HG03039 (cell line): ENCODE measurements at regions not wholly inside any gene's neighbourhood (a gene's known extent, or its start where the extent isn't known, plus 50 kb on each side); places are given as distances from the start of the nearest gene placed in this dataset.
A peak's percentile ranks its signal among the peaks of the same experiment; 100 is the strongest.
"Not testable (repeated sequence)": the region's sequence is repeated elsewhere in the genome, so short reads cannot be mapped to it uniquely, and the experiment has no call there.

Experiments used
- ATAC-seq: cut with Tn5 transposase; IDR thresholded peaks from one replicate; pipeline ENCODE4 v1.9.1; 2021; ENCODE audit warnings: mild to moderate bottlenecking, moderate library complexity; ENCODE audit not compliant: unreplicated experiment

DNA sequence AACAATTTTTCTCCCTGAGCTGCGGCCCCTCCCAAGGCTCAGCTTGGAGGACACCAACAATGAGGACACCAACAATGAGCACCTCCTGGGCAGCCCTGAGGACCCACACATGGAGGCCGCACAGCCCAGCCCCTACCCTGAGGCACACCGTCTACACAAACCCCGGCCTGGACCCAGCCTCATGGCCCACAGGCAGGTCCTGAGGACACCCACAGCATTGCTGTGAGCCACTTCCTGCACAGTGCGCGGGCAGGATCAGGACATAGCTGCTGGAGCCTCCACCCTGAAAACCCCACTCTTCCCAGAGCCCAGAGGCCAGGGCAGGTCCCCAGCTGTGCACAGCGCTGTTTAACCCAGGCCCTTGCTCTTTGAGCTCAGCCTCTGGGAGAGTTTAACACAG, 194.3 kb downstream of the RTP5 start:
- ATAC-seq: no peak

- no peak for ATAC-seq
Measured at GRCh38 chr2:242064364-242065250, 195.1 kb downstream of the RTP5 start.

- no peak for ATAC-seq
Measured at GRCh38 chr2:242065426-242065825, 195.9 kb downstream of the RTP5 start.

GRCh38 chr2:242069018-242069417, 199.5 kb downstream of the RTP5 start:
- no peak for ATAC-seq

DNA sequence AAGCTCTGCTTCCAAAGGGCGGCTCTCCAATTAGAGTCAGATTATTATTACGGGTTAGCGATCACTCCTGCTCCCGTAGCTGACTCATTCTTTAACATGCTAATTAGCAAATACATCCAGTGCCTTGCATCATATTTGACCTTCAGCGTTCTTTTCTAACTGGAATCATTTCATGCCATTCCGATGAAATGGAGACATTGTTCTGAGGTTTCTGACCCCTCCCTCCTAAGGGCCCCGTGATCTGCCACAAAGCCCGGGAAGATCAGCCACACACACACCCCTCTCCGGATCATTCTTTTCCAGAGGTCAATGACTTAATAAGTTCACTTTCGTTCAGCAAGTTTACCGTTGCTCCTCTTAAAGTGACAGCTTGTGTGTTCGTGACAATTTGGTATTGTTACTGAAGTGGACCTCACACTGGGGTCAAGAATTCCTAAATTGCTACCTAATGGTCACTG, 200.4 kb downstream of the RTP5 start:
- not testable (repeated sequence) for ATAC-seq

DNA sequence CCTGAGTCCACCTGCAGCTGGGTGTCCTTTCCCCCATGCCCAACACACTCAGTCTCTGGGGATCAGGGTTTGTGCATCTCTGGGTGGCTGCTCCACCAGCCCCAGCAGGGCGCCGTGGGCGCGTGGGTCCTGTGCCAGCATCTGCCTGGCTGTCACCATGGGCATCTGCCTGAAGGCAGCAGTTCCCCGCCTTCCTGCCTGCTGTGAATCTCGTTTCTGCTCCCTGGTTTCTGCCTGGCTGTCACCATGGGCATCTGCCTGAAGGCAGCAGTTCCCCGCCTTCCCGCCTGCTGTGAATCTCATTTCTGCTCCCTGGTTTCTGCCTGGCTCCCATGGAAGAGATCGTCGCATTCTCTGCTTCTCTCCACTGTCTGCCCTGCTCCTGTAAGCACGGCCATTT, 201.2 kb downstream of the RTP5 start:
- not testable (repeated sequence) for ATAC-seq

DNA sequence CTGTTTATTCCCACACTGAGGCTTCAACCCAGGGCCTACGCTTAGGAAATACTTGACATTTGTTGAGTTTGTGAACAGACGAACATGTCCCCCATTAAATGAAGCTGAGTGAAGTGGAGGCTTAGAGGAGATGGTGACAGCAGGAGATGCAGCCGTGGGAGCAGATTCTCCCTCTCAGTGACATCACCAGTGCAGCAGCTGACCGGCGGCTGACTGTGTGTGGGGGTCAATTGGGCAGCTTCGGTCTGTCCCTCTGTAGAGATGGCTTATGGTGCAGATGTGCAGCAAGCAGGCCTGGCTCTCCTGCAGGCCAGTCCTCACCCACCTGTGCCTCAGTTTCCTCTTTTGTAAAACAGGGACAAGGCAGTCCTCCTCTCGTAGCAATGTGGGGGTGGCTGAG, 201.8 kb downstream of the RTP5 start:
- ATAC-seq: not testable (repeated sequence)

DNA sequence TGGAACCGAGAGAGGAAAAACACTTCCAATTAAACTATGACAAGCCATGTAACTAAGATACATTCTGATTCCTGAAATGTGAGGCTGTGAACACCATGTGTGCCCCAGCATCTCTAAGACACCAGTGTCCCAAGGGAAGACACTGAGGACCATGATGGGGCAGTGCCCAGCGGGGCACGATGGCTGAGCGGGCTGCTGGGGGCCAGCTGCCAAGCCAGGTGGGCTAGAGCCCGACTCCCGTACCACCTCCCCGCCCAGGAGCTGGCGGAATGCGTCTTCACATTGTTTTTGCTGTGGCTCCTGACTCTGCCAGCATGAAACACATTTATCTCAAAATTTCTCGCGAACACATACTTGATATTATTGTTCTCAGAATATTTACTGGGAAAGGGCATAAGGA, 202.4 kb downstream of the RTP5 start:
- ATAC-seq: not testable (repeated sequence)

GRCh38 chr2:242075168-242075567, 205.6 kb downstream of the RTP5 start:
- ATAC-seq: no peak

DNA sequence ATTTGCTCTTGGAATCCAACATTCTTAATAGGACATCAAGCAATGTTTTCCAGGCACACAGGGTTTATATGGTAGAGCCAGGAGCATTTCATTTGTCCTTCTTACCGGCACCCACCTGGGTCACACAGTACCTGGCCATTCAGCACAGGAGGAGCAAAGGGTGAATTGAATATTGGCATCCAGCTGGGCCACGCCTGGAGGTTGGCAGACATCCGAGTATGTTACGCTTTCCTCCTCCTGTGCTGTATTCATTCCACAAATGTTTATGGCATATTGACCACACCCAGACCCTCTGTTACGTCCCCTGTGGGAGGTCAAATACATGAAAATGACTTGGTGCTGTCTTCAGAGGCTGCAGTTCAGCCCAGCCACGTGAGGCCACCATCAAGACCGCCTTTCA, 206.2 kb downstream of the RTP5 start:
- no peak for ATAC-seq

DNA sequence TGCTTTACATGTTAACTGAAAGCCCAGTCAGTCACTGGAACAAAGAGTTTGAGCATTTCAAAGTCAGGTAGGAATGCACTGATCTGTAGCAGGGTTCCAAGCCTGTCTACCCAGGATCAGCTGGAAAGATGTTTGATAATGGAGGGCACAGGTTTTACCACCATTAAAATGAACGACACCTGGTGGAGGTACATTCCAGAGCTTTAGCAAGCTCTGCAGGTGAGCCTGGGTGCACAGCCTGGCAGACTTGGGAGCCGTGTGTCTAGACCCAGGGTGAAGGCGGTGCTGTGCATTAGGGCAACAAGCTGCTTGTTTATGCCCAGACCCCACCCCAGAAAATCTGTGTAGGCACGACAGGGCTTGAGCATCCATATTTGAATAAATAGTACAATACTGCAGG, 206.7 kb downstream of the RTP5 start:
- not testable (repeated sequence) for ATAC-seq

GRCh38 chr2:242078426-242078825, 208.9 kb downstream of the RTP5 start:
- not testable (repeated sequence) for ATAC-seq

- not testable (repeated sequence) for ATAC-seq
Measured at GRCh38 chr2:242079792-242080191, 210.3 kb downstream of the RTP5 start.

DNA sequence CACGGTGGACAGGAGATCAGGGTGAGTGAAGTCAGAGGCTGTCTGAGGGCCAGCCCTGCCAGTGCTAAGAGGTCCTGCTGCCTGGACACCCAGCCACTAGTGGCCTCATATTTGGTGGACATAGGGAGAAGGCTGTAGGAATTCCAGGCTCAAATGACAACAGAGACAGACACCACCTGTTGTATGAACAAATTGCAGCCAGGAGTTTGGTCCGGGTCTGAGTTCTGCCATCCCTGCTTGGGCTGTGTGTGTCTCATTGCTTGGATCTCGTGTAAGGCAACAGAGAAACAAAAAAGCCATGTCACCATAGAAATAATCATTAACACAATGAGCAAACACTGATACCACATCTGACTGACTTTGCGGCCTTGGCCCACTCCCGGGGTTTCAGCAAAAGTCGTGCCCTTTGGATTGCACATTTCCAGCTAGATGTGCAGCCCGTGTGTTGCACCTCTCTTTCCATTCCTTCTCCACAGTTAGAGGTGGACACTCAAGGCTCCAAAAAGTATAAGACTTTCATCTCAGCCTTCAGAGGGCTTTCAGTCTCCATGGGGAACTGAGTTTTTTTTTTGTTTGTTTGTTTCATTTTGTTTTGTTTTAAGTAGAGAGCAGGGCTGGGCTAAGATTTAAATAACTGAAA, 211.2 kb downstream of the RTP5 start:
- ATAC-seq: not testable (repeated sequence)

DNA sequence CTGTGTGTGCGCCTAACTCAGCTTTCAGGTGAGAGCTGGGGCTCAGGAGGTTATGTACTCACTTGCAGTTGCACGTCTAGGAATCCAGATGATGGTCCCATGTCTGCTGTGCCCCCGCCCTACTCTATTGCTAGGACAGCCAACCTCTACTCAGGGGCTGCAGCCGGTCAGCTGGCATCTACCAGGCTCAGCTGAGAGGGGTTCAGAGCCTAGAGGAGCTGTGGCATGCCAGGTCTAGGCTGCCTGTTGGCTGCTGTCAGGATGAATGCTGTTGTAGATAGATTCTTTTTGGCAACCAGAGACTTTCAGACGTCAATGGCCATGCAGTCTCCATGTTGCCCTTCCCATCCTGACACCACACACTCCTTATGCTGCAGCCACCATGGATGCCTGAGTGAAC, 214.5 kb downstream of the RTP5 start:
- not testable (repeated sequence) for ATAC-seq

- not testable (repeated sequence) for ATAC-seq
Measured at GRCh38 chr2:242085024-242085674, 215.6 kb downstream of the RTP5 start.

GRCh38 chr2:242085941-242086621, 216.6 kb downstream of the RTP5 start:
- ATAC-seq: no peak

GRCh38 chr2:242088044-242088443, 218.5 kb downstream of the RTP5 start:
- ATAC-seq: peak; percentile 11

- ATAC-seq: peak; percentile 88
Measured at GRCh38 chr2:242088471-242089212, 219.1 kb downstream of the RTP5 start.

- not testable (repeated sequence) for ATAC-seq
Measured at GRCh38 chr2:242089213-242089549, 219.7 kb downstream of the RTP5 start.
